ENCODE measurements at regions not wholly inside any gene's neighbourhood (a gene's known extent, or its start where the extent isn't known, plus 50 kb on each side); places are given as distances from the start of the nearest gene placed in this dataset.

DNA sequence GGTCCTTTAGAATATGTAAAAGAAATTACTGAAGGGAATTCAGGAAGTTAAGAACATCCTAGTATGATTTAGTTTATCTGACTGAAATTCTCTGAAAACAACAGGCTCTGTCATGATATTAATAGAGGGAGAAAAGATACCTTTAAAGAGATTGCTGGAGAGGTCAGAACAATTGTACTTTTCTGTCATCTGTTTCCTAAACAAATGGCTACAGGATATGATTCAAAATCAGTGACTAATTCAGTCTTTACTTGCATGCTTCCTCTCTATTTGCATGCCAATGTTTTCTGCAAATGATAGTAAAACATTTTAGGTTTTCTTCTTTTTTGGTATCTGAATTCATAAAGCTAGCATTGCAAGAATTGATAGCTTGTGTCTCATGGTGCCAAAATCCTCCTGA lies 616.7 kb upstream of the PCDH7 start:
- no peak for TF ChIP-seq POLR2A (IDR thresholded peaks at IDR 0.05)
- TF ChIP-seq, protein P1, sequence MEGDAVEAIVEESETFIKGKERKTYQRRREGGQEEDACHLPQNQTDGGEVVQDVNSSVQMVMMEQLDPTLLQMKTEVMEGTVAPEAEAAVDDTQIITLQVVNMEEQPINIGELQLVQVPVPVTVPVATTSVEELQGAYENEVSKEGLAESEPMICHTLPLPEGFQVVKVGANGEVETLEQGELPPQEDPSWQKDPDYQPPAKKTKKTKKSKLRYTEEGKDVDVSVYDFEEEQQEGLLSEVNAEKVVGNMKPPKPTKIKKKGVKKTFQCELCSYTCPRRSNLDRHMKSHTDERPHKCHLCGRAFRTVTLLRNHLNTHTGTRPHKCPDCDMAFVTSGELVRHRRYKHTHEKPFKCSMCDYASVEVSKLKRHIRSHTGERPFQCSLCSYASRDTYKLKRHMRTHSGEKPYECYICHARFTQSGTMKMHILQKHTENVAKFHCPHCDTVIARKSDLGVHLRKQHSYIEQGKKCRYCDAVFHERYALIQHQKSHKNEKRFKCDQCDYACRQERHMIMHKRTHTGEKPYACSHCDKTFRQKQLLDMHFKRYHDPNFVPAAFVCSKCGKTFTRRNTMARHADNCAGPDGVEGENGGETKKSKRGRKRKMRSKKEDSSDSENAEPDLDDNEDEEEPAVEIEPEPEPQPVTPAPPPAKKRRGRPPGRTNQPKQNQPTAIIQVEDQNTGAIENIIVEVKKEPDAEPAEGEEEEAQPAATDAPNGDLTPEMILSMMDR (IDR thresholded peaks at IDR 0.05) = no peak
